SK-N-SH (cell line): ENCODE measurements at regions not wholly inside any gene's neighbourhood (a gene's known extent, or its start where the extent isn't known, plus 50 kb on each side); places are given as distances from the start of the nearest gene placed in this dataset.

Experiments used
- CTCF ChIA-PET: fragments of 300-600, 350-600 bp; formaldehyde crosslinking; extraction: SDS; loops from one replicate; lab custom pipeline; 2021; lab: Yijun Ruan, JAX
- POLR2A ChIA-PET: fragments of 350-600 bp; sonication (Branson Sonifier 250); formaldehyde crosslinking; extraction: SDS; loops from one replicate; lab custom pipeline; 2020; ENCODE audit warnings: antibody characterized with exemption, inconsistent platforms; lab: Yijun Ruan, JAX
- DNase-seq: peaks from one replicate; pipeline ENCODE4 v3.0.0; 2012
- H2AFZ ChIP-seq: fragments of 200-600 bp; sonication (generic); 2 replicates; pipeline ENCODE4 v1.8.1; 2016; ENCODE audit warnings: antibody characterized with exemption, mild to moderate bottlenecking, low read depth
- H3F3A ChIP-seq: fragments of 200-600 bp; sonication (generic); replicated peaks from 2 replicates; pipeline ENCODE3; 2016; ENCODE audit warnings: antibody characterized with exemption, mild to moderate bottlenecking; ENCODE audit not compliant: insufficient read depth
- H3K27ac ChIP-seq, 2 experiments: fragments of 200-500 bp in 1 of 2; fragments of 200-600 bp in 1 of 2; sonication (Bioruptor generic) in 1 of 2; sonication (generic), shearing (Covaris generic) in 1 of 2; 2 replicates each; pipeline versions ENCODE4 v1.5.1 to v1.6.1; 2014 to 2016; ENCODE audit warnings: low read depth in 2 of 2, inconsistent platforms in 1 of 2, low read length in 1 of 2, mild to moderate bottlenecking in 1 of 2, mixed read lengths in 1 of 2
- H3K27me3 ChIP-seq: fragments of 200-600 bp; sonication (generic), shearing (Covaris generic); 2 replicates; pipeline ENCODE4 v1.6.1; 2016; ENCODE audit warnings: mixed run types; ENCODE audit not compliant: insufficient read depth
- H3K36me3 ChIP-seq, 2 experiments: fragments of 200-500 bp in 1 of 2; fragments of 200-600 bp in 1 of 2; sonication (Bioruptor generic) in 1 of 2; sonication (generic) in 1 of 2; replicated peaks in 1 of 2; 2 replicates each; pipeline versions ENCODE3 to v1.5.1; 2014 to 2016; ENCODE audit warnings: low read length in 1 of 2, mild to moderate bottlenecking in 1 of 2; ENCODE audit not compliant: insufficient read depth in 2 of 2, control insufficient read depth in 1 of 2
- H3K4me1 ChIP-seq, 2 experiments: fragments of 200-500 bp in 1 of 2; fragments of 200-600 bp in 1 of 2; sonication (Bioruptor generic) in 1 of 2; sonication (generic), shearing (Covaris generic) in 1 of 2; 2 replicates each; pipeline versions ENCODE4 v1.5.1 to v1.6.1; 2014 to 2016; ENCODE audit warnings: low read depth in 1 of 2, low read length in 1 of 2, mixed run types in 1 of 2; ENCODE audit not compliant: insufficient read depth in 2 of 2, control insufficient read depth in 1 of 2
- H3K4me2 ChIP-seq: fragments of 200-600 bp; sonication (generic), shearing (Covaris generic); 2 replicates; pipeline ENCODE4 v1.6.1; 2017; ENCODE audit warnings: mixed run types
- H3K4me3 ChIP-seq, 2 experiments: fragments of 200-500 bp in 1 of 2; fragments of 200-600 bp in 1 of 2; sonication (Bioruptor generic) in 1 of 2; sonication (generic), shearing (Covaris generic) in 1 of 2; 2 replicates each; pipeline versions ENCODE4 v1.5.1 to v1.8.1; 2014 to 2016; ENCODE audit warnings: low read depth in 2 of 2, inconsistent platforms in 1 of 2, low read length in 1 of 2, mild to moderate bottlenecking in 1 of 2, mixed read lengths in 1 of 2, moderate library complexity in 1 of 2
- H3K79me2 ChIP-seq: fragments of 200-600 bp; sonication (generic); 2 replicates; pipeline ENCODE4 v1.8.1; 2017; ENCODE audit warnings: mild to moderate bottlenecking; ENCODE audit not compliant: insufficient read depth
- H3K9ac ChIP-seq: fragments of 200-600 bp; sonication (generic); 2 replicates; pipeline ENCODE4 v1.6.1; 2017; ENCODE audit warnings: mixed run types
- H3K9me2 ChIP-seq: fragments of 200-600 bp; sonication (generic); 2 replicates; pipeline ENCODE4 v1.6.1; 2017; ENCODE audit warnings: mixed run types
- H3K9me3 ChIP-seq: fragments of 200-600 bp; sonication (generic); 2 replicates; pipeline ENCODE4 v1.6.1; 2017; ENCODE audit warnings: mixed run types, mild to moderate bottlenecking, moderate library complexity
- H4K20me1 ChIP-seq: fragments of 200-600 bp; sonication (generic); 2 replicates; pipeline ENCODE4 v1.6.1; 2017; ENCODE audit warnings: mild to moderate bottlenecking, mixed run types; ENCODE audit not compliant: insufficient read depth
- CHD2 ChIP-seq: fragments of 150-350 bp; IDR thresholded peaks from 2 replicates; pipeline ENCODE4 v1.6.1; 2018; ENCODE audit warnings: low read length; ENCODE audit not compliant: partially characterized antibody
- ELF1 ChIP-seq: IDR thresholded peaks from 2 replicates; pipeline ENCODE4 v1.4.0; 2012
- EZH2phosphoT487 ChIP-seq: fragments of 200-600 bp; sonication (generic); IDR thresholded peaks from 2 replicates; pipeline ENCODE4 v1.6.1; 2017; ENCODE audit warnings: low read depth, mixed run types, mild to moderate bottlenecking, antibody characterized with exemption, moderate library complexity, borderline replicate concordance
- GABPA ChIP-seq: IDR thresholded peaks from 2 replicates; pipeline ENCODE4 v1.4.0; 2012; ENCODE audit warnings: low read depth, mild to moderate bottlenecking
- GATA2 ChIP-seq: sonication (generic); formaldehyde crosslinking; IDR thresholded peaks from 2 replicates; pipeline ENCODE4 v1.5.0; 2020; ENCODE audit warnings: mild to moderate bottlenecking, missing genetic modification reagents
- JUND ChIP-seq: IDR thresholded peaks from 2 replicates; pipeline ENCODE4 v1.4.0; 2012
- MEF2A ChIP-seq: IDR thresholded peaks from 2 replicates; pipeline ENCODE4 v1.4.0; 2012; ENCODE audit warnings: low read depth, borderline replicate concordance
- MXI1 ChIP-seq: IDR thresholded peaks from 2 replicates; pipeline ENCODE4 v1.6.1; 2012; ENCODE audit warnings: mild to moderate bottlenecking, low read depth, low read length, improper control_type of control experiment
- NRF1 ChIP-seq: IDR thresholded peaks from 2 replicates; pipeline ENCODE4 v1.6.1; 2012; ENCODE audit warnings: low read depth, mild to moderate bottlenecking, low read length
- POLR2AphosphoS5 ChIP-seq: IDR thresholded peaks from 2 replicates; pipeline ENCODE4 v1.6.1; 2012; ENCODE audit warnings: low read depth, low read length
- RAD21 ChIP-seq: IDR thresholded peaks from 2 replicates; pipeline ENCODE4 v1.6.1; 2012; ENCODE audit warnings: mild to moderate bottlenecking, low read length
- RCOR1 ChIP-seq: fragments of 150-350 bp; IDR thresholded peaks from 2 replicates; pipeline ENCODE4 v1.6.1; 2017; ENCODE audit warnings: antibody characterized with exemption, low read length
- RXRA ChIP-seq: IDR thresholded peaks from 2 replicates; pipeline ENCODE4 v1.4.0; 2012; ENCODE audit warnings: low read depth, mild to moderate bottlenecking, borderline replicate concordance
- SIN3A ChIP-seq: IDR thresholded peaks from 2 replicates; pipeline ENCODE4 v1.6.1; 2012; ENCODE audit warnings: low read depth, mild to moderate bottlenecking, low read length, moderate library complexity, borderline replicate concordance
- TEAD4 ChIP-seq: IDR thresholded peaks from 2 replicates; pipeline ENCODE4 v1.4.0; 2012; ENCODE audit warnings: mild to moderate bottlenecking, borderline replicate concordance; ENCODE audit not compliant: insufficient read depth
- USF1 ChIP-seq: IDR thresholded peaks from 2 replicates; pipeline ENCODE4 v1.4.0; 2012; ENCODE audit warnings: low read depth, borderline replicate concordance
- USF2 ChIP-seq: fragments of 150-350 bp; IDR thresholded peaks from 2 replicates; pipeline ENCODE4 v1.6.1; 2017; ENCODE audit warnings: antibody characterized with exemption, low read length, low read depth, borderline replicate concordance
- YY1 ChIP-seq: IDR thresholded peaks from 2 replicates; pipeline ENCODE4 v1.4.0; 2012; ENCODE audit warnings: low read depth, mild to moderate bottlenecking
- ZBTB33 ChIP-seq: IDR thresholded peaks from 2 replicates; pipeline ENCODE4 v1.4.0; 2012; ENCODE audit warnings: low read depth, borderline replicate concordance
- WGBS: methylation state at CpG from one replicate; pipeline ENCODE4 v1.1.6; 2017; ENCODE audit warnings: low lambda C conversion rate; 5-methylcytosine and 5-hydroxymethylcytosine counted together
- TF ChIP-seq, protein P1 (sequence below): fragments of 150-350 bp; IDR thresholded peaks from 2 replicates; pipeline ENCODE4 v1.6.1; 2016; ENCODE audit warnings: mild to moderate bottlenecking, low read depth, low read length

- H3K4me3 ChIP-seq: no peak overlapping the region
- no peaks in the 10 kb centered on the region for H3K9me2 ChIP-seq
- no peak overlapping the region for H3K9ac ChIP-seq
- 7% methylated on average over 3 of the region's 3 CpGs for WGBS
- H3K9me3 ChIP-seq: 0 out of 2 replicates have a peak, but pooled peaks cover 3% of the 10 kb centered on the region
- H2AFZ ChIP-seq: no peak overlapping the region
- DNase-seq: no peak
- H3K4me1 ChIP-seq: no peaks in the 10 kb centered on the region
- no peak overlapping the region for H3K4me2 ChIP-seq
- H3K79me2 ChIP-seq: no peaks in the 10 kb centered on the region
- ChIA-PET POLR2A (no interaction called here), CTCF (no interaction called here)
- H4K20me1 ChIP-seq: no peaks in the 10 kb centered on the region
- no peaks in the 10 kb centered on the region for H3F3A ChIP-seq
- H3K27ac ChIP-seq: no peak overlapping the region
- H3K36me3 ChIP-seq: no peaks in the 10 kb centered on the region
- no peaks in the 10 kb centered on the region for H3K27me3 ChIP-seq
- no peak for TF ChIP-seq POLR2AphosphoS5
- no peak for TF ChIP-seq NRF1
- no peak for TF ChIP-seq MXI1
- TF ChIP-seq SIN3A: no peak
- TF ChIP-seq, protein P1, sequence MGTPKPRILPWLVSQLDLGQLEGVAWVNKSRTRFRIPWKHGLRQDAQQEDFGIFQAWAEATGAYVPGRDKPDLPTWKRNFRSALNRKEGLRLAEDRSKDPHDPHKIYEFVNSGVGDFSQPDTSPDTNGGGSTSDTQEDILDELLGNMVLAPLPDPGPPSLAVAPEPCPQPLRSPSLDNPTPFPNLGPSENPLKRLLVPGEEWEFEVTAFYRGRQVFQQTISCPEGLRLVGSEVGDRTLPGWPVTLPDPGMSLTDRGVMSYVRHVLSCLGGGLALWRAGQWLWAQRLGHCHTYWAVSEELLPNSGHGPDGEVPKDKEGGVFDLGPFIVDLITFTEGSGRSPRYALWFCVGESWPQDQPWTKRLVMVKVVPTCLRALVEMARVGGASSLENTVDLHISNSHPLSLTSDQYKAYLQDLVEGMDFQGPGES: no peak
These were observed 103.8 kb upstream of the TOX3 start for GRCh38 chr16:52650789-52651188.

DNA sequence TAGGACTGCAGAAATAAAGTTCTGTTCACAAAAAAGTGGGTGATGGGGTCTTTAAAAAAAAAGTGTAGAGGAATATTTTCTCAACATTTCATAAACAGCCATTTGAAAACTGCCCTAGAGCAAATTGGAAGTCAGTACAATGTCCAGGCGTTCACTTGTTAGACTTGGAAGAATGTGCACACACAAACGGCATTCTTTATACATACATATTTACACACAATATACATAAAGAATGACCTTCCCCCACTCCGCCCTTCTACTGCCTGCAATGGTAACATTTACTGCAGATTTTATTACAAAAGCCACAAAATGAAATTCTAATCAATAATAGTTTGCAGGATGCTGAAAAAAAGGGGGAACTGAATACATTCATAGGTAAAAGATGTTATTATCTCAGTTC is 103.4 kb upstream of the TOX3 start:
- Histone ChIP-seq H3K4me1 (no peaks in the 10 kb centered on the region), H3K9me2 (no peaks in the 10 kb centered on the region), H2AFZ (no peak overlapping the region), H3K4me3 (no peak overlapping the region), H3K27me3 (no peaks in the 10 kb centered on the region), H3K4me2 (no peak overlapping the region), H3K9me3 (0 out of 2 replicates have a peak, but pooled peaks cover 3% of the 10 kb centered on the region), H3K27ac (no peak overlapping the region), H3F3A (no peaks in the 10 kb centered on the region), H3K9ac (no peak overlapping the region), H4K20me1 (no peaks in the 10 kb centered on the region), H3K79me2 (no peaks in the 10 kb centered on the region), H3K36me3 (no peaks in the 10 kb centered on the region)
- DNase-seq: no peak
- 6% methylated on average over 3 of the region's 3 CpGs for WGBS
- CTCF ChIA-PET: interaction anchor here (0.7 kb wide), 2 partner anchors 10 to 663 kb away, joined by 3 read pairs; no protein-coding TSS in a partner anchor
- POLR2A ChIA-PET: no interaction called here
- TF ChIP-seq RAD21 (no peak), GABPA (no peak), USF2 (no peak), ELF1 (no peak), CHD2 (no peak), RCOR1 (no peak), MEF2A (no peak), EZH2phosphoT487 (no peak), TEAD4 (no peak), YY1 (no peak), GATA2 (CRISPR knock-in tag) (no peak), ZBTB33 (no peak), JUND (no peak), RXRA (no peak), USF1 (no peak), NRF1 (no peak)
